ENCODE measurements at regions not wholly inside any gene's neighbourhood (a gene's known extent, or its start where the extent isn't known, plus 50 kb on each side); places are given as distances from the start of the nearest gene placed in this dataset.

GRCh38 chr12:126974779-126975178 lies 1292.2 kb upstream of the TMEM132C start:
- TF ChIP-seq CTCF (conservative IDR thresholded peaks at IDR 0.05; ENCODE audit: low read length), result no peak
- no peak for TF ChIP-seq EZH2phosphoT487 (IDR thresholded peaks at IDR 0.05; ENCODE audit: borderline replicate concordance, low read depth, low read length)
